HepG2 (cell line): ENCODE measurements at regions not wholly inside any gene's neighbourhood (a gene's known extent, or its start where the extent isn't known, plus 50 kb on each side); places are given as distances from the start of the nearest gene placed in this dataset.

Experiments
- ATAC-seq: fragments of 200-7000 bp; cut with Tn5 transposase; 3 replicates; pipeline ENCODE4 v1.9.1; 2020; ENCODE audit warnings: mild to moderate bottlenecking, moderate library complexity
- BruUV-seq: library from RNA; stranded (reverse); fragments of 400-500 nt; replicated peaks from 2 replicates; lab custom pipeline; 2021; lab: Mats Ljungman, UMichigan
- CTCF ChIA-PET: fragments of 300-600 bp; formaldehyde crosslinking; extraction: SDS; loops from one replicate; lab custom pipeline; 2021; ENCODE audit warnings: low total read pairs, inconsistent platforms, low intra/inter-chr PET ratio; lab: Yijun Ruan, JAX
- POLR2A ChIA-PET: fragments of 350-600 bp; sonication (Branson Sonifier 250); formaldehyde crosslinking; loops from one replicate; lab custom pipeline; 2020; ENCODE audit warnings: antibody characterized with exemption, inconsistent platforms; lab: Yijun Ruan, JAX
- DNase-seq: peaks from one replicate; pipeline ENCODE4 v3.0.0-alpha.2; 2015; ENCODE audit warnings: low spot score
- FAIRE-seq: peaks from 3 replicates; lab custom pipeline; 2011; peaks lifted over from hg19 to GRCh38; lab: Jason Lieb, UNC
- H2AFZ ChIP-seq: one replicate; pipeline ENCODE4 v1.6.1; 2011; ENCODE audit warnings: low read length, inconsistent platforms
- H3K27ac ChIP-seq: fragments of 300-600 bp; 3 replicates; pipeline ENCODE4 v1.8.0; 2011; ENCODE audit warnings: mixed run types, mild to moderate bottlenecking, mixed read lengths, low read length, inconsistent platforms; ENCODE audit not compliant: insufficient read depth; ENCODE audit errors: extremely low read length
- H3K27me3 ChIP-seq, 2 experiments: fragments of 200-600 bp in 1 of 2; 2 replicates in 1 of 2; 3 replicates in 1 of 2; pipeline versions ENCODE4 v1.6.0 to v1.8.0; 2011; ENCODE audit warnings: low read length in 2 of 2, mild to moderate bottlenecking in 2 of 2, moderate library complexity in 2 of 2, inconsistent platforms in 1 of 2; ENCODE audit not compliant: insufficient read depth in 2 of 2, control insufficient read depth in 1 of 2
- H3K36me3 ChIP-seq, 2 experiments: fragments of 200-600 bp in 1 of 2; replicated peaks in 1 of 2; 2 replicates in 1 of 2; 3 replicates in 1 of 2; pipeline versions ENCODE4 v1.5.1 to v1.8.0; 2011; ENCODE audit warnings: low read length in 2 of 2, inconsistent platforms in 1 of 2; ENCODE audit not compliant: insufficient read depth in 2 of 2, control insufficient read depth in 1 of 2
- H3K4me1 ChIP-seq: 2 replicates; pipeline ENCODE4 v1.5.1; 2012; ENCODE audit warnings: low read length, inconsistent platforms; ENCODE audit not compliant: insufficient read depth
- H3K4me2 ChIP-seq: 2 replicates; pipeline ENCODE4 v1.6.0; 2011; ENCODE audit warnings: low read depth, low read length, inconsistent platforms
- H3K4me3 ChIP-seq, 3 experiments: fragments of 200-600 bp in 1 of 3; sonication (generic), shearing (Covaris generic) in 1 of 3; replicated peaks in 1 of 3; 2 replicates each; pipeline ENCODE4 v1.5.1; 2011 to 2016; ENCODE audit warnings: low read length in 3 of 3, inconsistent platforms in 2 of 3, low read depth in 2 of 3, mild to moderate bottlenecking in 2 of 3, control low read depth in 1 of 3, mixed read lengths in 1 of 3; ENCODE audit not compliant: insufficient read depth in 1 of 3
- H3K79me2 ChIP-seq: one replicate; pipeline ENCODE4 v1.6.1; 2011; ENCODE audit warnings: low read length, inconsistent platforms; ENCODE audit not compliant: insufficient read depth
- H3K9ac ChIP-seq: 2 replicates; pipeline ENCODE4 v1.6.0; 2011; ENCODE audit warnings: mild to moderate bottlenecking, low read depth, low read length, inconsistent platforms; ENCODE audit not compliant: insufficient read depth
- H3K9me3 ChIP-seq: 2 replicates; pipeline ENCODE4 v1.5.1; 2012; ENCODE audit warnings: mild to moderate bottlenecking, low read length
- H4K20me1 ChIP-seq: 2 replicates; pipeline ENCODE4 v1.6.0; 2011; ENCODE audit warnings: inconsistent platforms, mild to moderate bottlenecking, low read length, moderate library complexity; ENCODE audit not compliant: insufficient read depth
- ELK4 ChIP-seq: sonication (generic); formaldehyde crosslinking; IDR thresholded peaks from 2 replicates; pipeline ENCODE4 v1.9.0; 2021; ENCODE audit warnings: missing genetic modification reagents, borderline replicate concordance
- GATAD1 ChIP-seq: IDR thresholded peaks from 2 replicates; pipeline ENCODE4 v1.6.1; 2016; ENCODE audit warnings: missing genetic modification reagents, missing compliant biosample characterization
- HCFC1 ChIP-seq: fragments of 150-350 bp; IDR thresholded peaks from 2 replicates; pipeline ENCODE4 v1.6.1; 2014; ENCODE audit warnings: low read depth, low read length
- MIER2 ChIP-seq: IDR thresholded peaks from 2 replicates; pipeline ENCODE4 v1.6.1; 2016; ENCODE audit warnings: missing biosample characterization, missing genetic modification reagents
- PREB ChIP-seq: sonication (generic); formaldehyde crosslinking; IDR thresholded peaks from 2 replicates; pipeline ENCODE4 v1.4.0; 2020; ENCODE audit warnings: missing genetic modification reagents
- RCOR2 ChIP-seq: IDR thresholded peaks from 2 replicates; pipeline ENCODE4 v1.6.1; 2016; ENCODE audit warnings: missing biosample characterization, missing genetic modification reagents
- THAP8 ChIP-seq: sonication (generic); formaldehyde crosslinking; IDR thresholded peaks from 2 replicates; pipeline ENCODE4 v1.5.1; 2020; ENCODE audit warnings: missing genetic modification reagents, mild to moderate bottlenecking, borderline replicate concordance
- ZFP36 ChIP-seq: fragments of 150-350 bp; IDR thresholded peaks from 2 replicates; pipeline ENCODE4 v1.6.1; 2018; ENCODE audit warnings: borderline replicate concordance, low read length, low read depth; ENCODE audit not compliant: partially characterized antibody
- ZNF407 ChIP-seq: sonication (generic); formaldehyde crosslinking; IDR thresholded peaks from one replicate; pipeline ENCODE4 v1.5.1; 2020; ENCODE audit warnings: mild to moderate bottlenecking, missing genetic modification reagents; ENCODE audit errors: not compliant biosample characterization
- ZNF451 ChIP-seq: sonication (generic); formaldehyde crosslinking; IDR thresholded peaks from 2 replicates; pipeline ENCODE4 v1.5.0; 2020; ENCODE audit warnings: mild to moderate bottlenecking, missing genetic modification reagents
- ZNF800 ChIP-seq: sonication (generic); formaldehyde crosslinking; IDR thresholded peaks from 2 replicates; pipeline ENCODE4 v1.4.0; 2020; ENCODE audit warnings: missing genetic modification reagents
- WGBS: methylation state at CpG from one replicate; pipeline ENCODE4 v1.1.6; 2017; ENCODE audit warnings: low lambda C conversion rate; 5-methylcytosine and 5-hydroxymethylcytosine counted together
- in situ Hi-C: cut with HindIII; loops from 2 replicates; pipeline ENCODE4 v1.10.0; 2017; ENCODE audit warnings: low pct_unique_long_range_greater_than_20kb; ENCODE audit not compliant: extremely low pct_ligation_motif_present
- intact Hi-C: fragments of 100-400 bp; cut with micrococcal nuclease; formaldehyde crosslinking; loops from one replicate; pipeline ENCODE4 v1.10.0; 2022; ENCODE audit not compliant: unreplicated experiment

- no peak overlapping the region for H3K4me2 ChIP-seq
- ChIA-PET CTCF (no interaction called here), POLR2A (no interaction called here)
- in situ Hi-C loops: no loop called here
- H3K9ac ChIP-seq: no peak overlapping the region
- intact Hi-C loops: no loop called here
- H4K20me1 ChIP-seq: no peaks in the 10 kb centered on the region
- H3K36me3 ChIP-seq: no peaks in the 10 kb centered on the region
- H3K27me3 ChIP-seq: no peaks in the 10 kb centered on the region
- no peak overlapping the region for H2AFZ ChIP-seq
- no peak for FAIRE-seq
- no peaks in the 10 kb centered on the region for H3K9me3 ChIP-seq
- no peak overlapping the region for H3K27ac ChIP-seq
- no TSS peak for BruUV-seq
- H3K4me3 ChIP-seq: no peak overlapping the region
- H3K79me2 ChIP-seq: no peaks in the 10 kb centered on the region
- under 1% methylated on average over 3 of the region's 3 CpGs for WGBS
- ATAC-seq: no peak
- no peak for DNase-seq
- no peaks in the 10 kb centered on the region for H3K4me1 ChIP-seq
- no peak for TF ChIP-seq ZNF451 (CRISPR knock-in tag)
- no peak for TF ChIP-seq ZNF407
- TF ChIP-seq RCOR2 (CRISPR knock-in tag): no peak
- TF ChIP-seq ELK4 (CRISPR knock-in tag): no peak
- TF ChIP-seq GATAD1: no peak
- TF ChIP-seq ZFP36: no peak
- no peak for TF ChIP-seq PREB
- TF ChIP-seq ZNF800 (CRISPR knock-in tag): no peak
- TF ChIP-seq THAP8 (CRISPR knock-in tag): no peak
- TF ChIP-seq HCFC1: no peak
- TF ChIP-seq MIER2: no peak
Measured at GRCh38 chr18:60568220-60568619, 195.6 kb upstream of the MC4R start.
